Caco-2 (cell line): ENCODE measurements at regions not wholly inside any gene's neighbourhood (a gene's known extent, or its start where the extent isn't known, plus 50 kb on each side); places are given as distances from the start of the nearest gene placed in this dataset.

Experiments used
- BruUV-seq: library from RNA; stranded (reverse); fragments of 400-500 nt; replicated peaks from 2 replicates; lab custom pipeline; 2021; lab: Mats Ljungman, UMichigan
- CTCF ChIA-PET: fragments of 300-600 bp; sonication (Branson Sonifier 250); formaldehyde crosslinking; loops from one replicate; lab custom pipeline; 2022; ENCODE audit warnings: antibody characterized with exemption; lab: Charles Lee
- POLR2A ChIA-PET: fragments of 300-600 bp; sonication (Branson Sonifier 250); formaldehyde crosslinking; loops from one replicate; lab custom pipeline; 2022; ENCODE audit warnings: antibody characterized with exemption; lab: Charles Lee
- DNase-seq, 2 experiments: peaks; one replicate each; pipeline versions ENCODE4 v3.0.0 to v3.0.0-alpha.2; 2020 to 2022
- H3K27me3 ChIP-seq: replicated peaks from 2 replicates; pipeline ENCODE4 v1.6.0; 2011; ENCODE audit warnings: low read length; ENCODE audit not compliant: control insufficient read depth, insufficient read depth
- H3K36me3 ChIP-seq: 2 replicates; pipeline ENCODE4 v1.5.1; 2011; ENCODE audit warnings: low read length; ENCODE audit not compliant: control insufficient read depth, insufficient read depth
- H3K4me1 ChIP-seq: fragments of 250-450 bp; sonication (Bioruptor Pico); 2 replicates; pipeline ENCODE4 v1.5.1; 2020; ENCODE audit warnings: mild to moderate bottlenecking
- H3K4me3 ChIP-seq: 2 replicates; pipeline ENCODE4 v1.5.1; 2011; ENCODE audit warnings: low read depth, mild to moderate bottlenecking, control low read depth, low read length
- H3K9me3 ChIP-seq: fragments of 250-450 bp; sonication (Bioruptor Pico); 2 replicates; pipeline ENCODE4 v1.5.1; 2020; ENCODE audit warnings: mild to moderate bottlenecking, moderate library complexity
- H3K27ac Mint-ChIP-seq: one replicate; pipeline ENCODE4 v1.8.0; 2022; ENCODE audit warnings: mixed read lengths; ENCODE audit not compliant: unreplicated experiment
- H3K27me3 Mint-ChIP-seq: one replicate; pipeline ENCODE4 v1.8.0; 2022; ENCODE audit warnings: mixed read lengths; ENCODE audit not compliant: insufficient read depth, unreplicated experiment
- H3K36me3 Mint-ChIP-seq: one replicate; pipeline ENCODE4 v1.8.0; 2022; ENCODE audit warnings: mild to moderate bottlenecking, mixed read lengths; ENCODE audit not compliant: insufficient read depth, unreplicated experiment
- H3K4me1 Mint-ChIP-seq: one replicate; pipeline ENCODE4 v1.8.0; 2022; ENCODE audit warnings: low read depth, mixed read lengths; ENCODE audit not compliant: unreplicated experiment
- H3K4me3 Mint-ChIP-seq: one replicate; pipeline ENCODE4 v1.8.0; 2022; ENCODE audit warnings: mild to moderate bottlenecking, moderate library complexity, mixed read lengths; ENCODE audit not compliant: unreplicated experiment
- H3K9me3 Mint-ChIP-seq: one replicate; pipeline ENCODE4 v1.8.0; 2022; ENCODE audit warnings: mixed read lengths; ENCODE audit not compliant: unreplicated experiment
- CTCF ChIP-seq, 2 experiments: fragments of 200-600 bp in 1 of 2; IDR thresholded peaks; 1 replicate in 1 of 2; 2 replicates in 1 of 2; pipeline versions ENCODE4 v1.5.1 to v1.8.0; 2011 to 2022; ENCODE audit warnings: antibody characterized with exemption in 1 of 2, control low read depth in 1 of 2, inconsistent platforms in 1 of 2, low read depth in 1 of 2, low read length in 1 of 2, mild to moderate bottlenecking in 1 of 2, moderate library complexity in 1 of 2; ENCODE audit not compliant: insufficient read depth in 1 of 2, severe bottlenecking in 1 of 2, unreplicated experiment in 1 of 2
- intact Hi-C: fragments of 100-400 bp; cut with micrococcal nuclease; formaldehyde crosslinking; loops from one replicate; pipeline ENCODE4 v1.10.0; 2022; ENCODE audit not compliant: unreplicated experiment

GRCh38 chr14:21874946-21875345 is 201.3 kb upstream of the OR4E1 start:
- Mint-ChIP-seq H3K4me3 (no peak overlapping the region), H3K27me3 (peaks cover 10% of the 10 kb centered on the region), H3K27ac (no peak overlapping the region), H3K36me3 (no peaks in the 10 kb centered on the region), H3K9me3 (peaks cover 7% of the 10 kb centered on the region), H3K4me1 (no peaks in the 10 kb centered on the region)
- DNase-seq, result no peak
- no peaks in the 10 kb centered on the region for H3K27me3 ChIP-seq
- ChIA-PET CTCF (interaction anchor here (0.6 kb wide), 1 partner anchor 573 kb away, joined by 3 read pairs; no protein-coding TSS in a partner anchor), POLR2A (no interaction called here)
- BruUV-seq, result no TSS peak
- intact Hi-C loops, result no loop called here
- no peaks in the 10 kb centered on the region for H3K36me3 ChIP-seq
- H3K9me3 ChIP-seq, result no peaks in the 10 kb centered on the region
- H3K4me3 ChIP-seq, result no peak overlapping the region
- no peak for TF ChIP-seq CTCF (IDR thresholded peaks at IDR 0.05; ENCODE audit: insufficient read depth in 1 of 2, low read depth in 1 of 2, low read length in 1 of 2, severe bottlenecking in 1 of 2, unreplicated experiment in 1 of 2)
- H3K4me1 ChIP-seq, result no peaks in the 10 kb centered on the region

DNA sequence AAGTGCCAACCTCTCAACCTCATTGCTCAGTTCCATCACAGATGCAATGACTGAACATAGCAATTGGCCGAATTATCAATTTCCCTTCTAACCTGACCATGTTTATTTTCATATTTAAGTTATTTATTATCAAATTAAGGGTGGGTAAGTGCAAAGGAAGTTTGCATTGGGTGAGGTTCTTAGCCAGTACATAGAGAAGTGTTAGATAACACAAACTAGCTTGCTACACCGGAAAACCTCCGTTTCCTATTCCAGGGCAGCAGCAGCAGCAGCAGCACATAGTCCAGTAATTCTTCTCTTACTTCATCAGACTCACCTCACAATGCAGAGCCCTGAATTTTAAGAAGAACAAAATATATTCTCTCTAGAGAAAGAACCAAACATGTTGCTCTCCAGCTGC is 200.5 kb upstream of the OR4E1 start:
- no peaks in the 10 kb centered on the region for H3K4me1 Mint-ChIP-seq
- ChIA-PET CTCF (no interaction called here), POLR2A (no interaction called here)
- BruUV-seq, result no TSS peak
- TF ChIP-seq CTCF (IDR thresholded peaks at IDR 0.05; ENCODE audit: insufficient read depth in 1 of 2, low read depth in 1 of 2, low read length in 1 of 2, severe bottlenecking in 1 of 2, unreplicated experiment in 1 of 2), result no peak
- H3K4me3 Mint-ChIP-seq, result no peak overlapping the region
- Histone ChIP-seq H3K36me3 (no peaks in the 10 kb centered on the region), H3K4me3 (no peak overlapping the region), H3K4me1 (no peaks in the 10 kb centered on the region), H3K9me3 (no peaks in the 10 kb centered on the region), H3K27me3 (no peaks in the 10 kb centered on the region)
- intact Hi-C loops, result no loop called here
- no peaks in the 10 kb centered on the region for H3K36me3 Mint-ChIP-seq
- peaks cover 9% of the 10 kb centered on the region for H3K9me3 Mint-ChIP-seq
- H3K27me3 Mint-ChIP-seq, result peaks cover 10% of the 10 kb centered on the region
- DNase-seq, result no peak
- no peak overlapping the region for H3K27ac Mint-ChIP-seq

DNA sequence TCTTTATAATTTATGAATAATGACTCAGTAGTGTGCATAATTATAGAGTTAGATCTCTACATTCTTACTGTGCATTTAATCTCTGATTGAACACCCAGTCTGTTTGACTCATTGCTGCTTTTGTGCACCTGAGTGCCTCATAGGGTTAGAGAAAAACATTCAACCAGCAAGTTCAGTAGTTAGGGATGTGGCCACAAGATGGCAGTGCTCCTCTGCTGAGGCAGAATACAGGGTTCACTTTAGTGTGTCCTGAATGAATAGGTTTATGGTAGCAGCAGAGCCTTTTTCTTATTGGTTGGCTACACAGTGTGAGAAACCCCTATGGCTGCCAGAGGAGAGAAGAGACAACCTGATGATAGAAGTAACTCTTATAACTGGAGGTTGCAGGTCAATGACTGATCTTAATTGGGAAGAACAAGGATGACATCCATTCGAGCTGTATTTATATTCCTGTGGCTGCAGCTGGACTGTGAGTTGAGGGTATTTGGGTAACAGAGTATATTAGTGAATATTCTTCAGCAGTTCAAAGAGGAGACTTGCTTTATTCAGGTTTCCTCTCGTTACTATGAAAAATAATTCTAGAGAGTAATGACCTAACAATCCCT is 194.9 kb upstream of the OR4E1 start:
- H3K4me3 Mint-ChIP-seq, result no peak overlapping the region
- TF ChIP-seq CTCF (IDR thresholded peaks at IDR 0.05; ENCODE audit: insufficient read depth in 1 of 2, low read depth in 1 of 2, low read length in 1 of 2, severe bottlenecking in 1 of 2, unreplicated experiment in 1 of 2), result peak; percentile 69 to 74
- H3K36me3 Mint-ChIP-seq, result no peaks in the 10 kb centered on the region
- POLR2A ChIA-PET, result no interaction called here
- H3K27me3 Mint-ChIP-seq, result peaks cover 12% of the 10 kb centered on the region
- peaks cover 9% of the 10 kb centered on the region for H3K9me3 Mint-ChIP-seq
- Histone ChIP-seq H3K27me3 (no peaks in the 10 kb centered on the region), H3K4me1 (no peaks in the 10 kb centered on the region), H3K9me3 (no peaks in the 10 kb centered on the region), H3K4me3 (no peak overlapping the region), H3K36me3 (no peaks in the 10 kb centered on the region)
- CTCF ChIA-PET, result no interaction called here
- intact Hi-C loops, result loop anchor here (10.0 kb wide), 1 partner anchor 104 kb away; no protein-coding TSS in a partner anchor
- peak; percentile 50 to 65 for DNase-seq
- BruUV-seq, result no TSS peak
- no peak overlapping the region for H3K27ac Mint-ChIP-seq
- no peaks in the 10 kb centered on the region for H3K4me1 Mint-ChIP-seq
